ENCODE measurements at regions not wholly inside any gene's neighbourhood (a gene's known extent, or its start where the extent isn't known, plus 50 kb on each side); places are given as distances from the start of the nearest gene placed in this dataset.

GRCh38 chr10:65365878-65366277 lies 1560.0 kb upstream of the LRRTM3 start:
- TF ChIP-seq CTCF (IDR thresholded peaks at IDR 0.05; ENCODE audit: insufficient read depth, low read length, poor library complexity, severe bottlenecking) (no peak), EZH2phosphoT487 (conservative IDR thresholded peaks at IDR 0.05; ENCODE audit: low read length) (no peak)
